HG02840 (cell line): ENCODE measurements at regions not wholly inside any gene's neighbourhood (a gene's known extent, or its start where the extent isn't known, plus 50 kb on each side); places are given as distances from the start of the nearest gene placed in this dataset.
"Not testable (repeated sequence)": the region's sequence is repeated elsewhere in the genome, so short reads cannot be mapped to it uniquely, and the experiment has no call there.

Experiments
- ATAC-seq: cut with Tn5 transposase; IDR thresholded peaks from one replicate; pipeline ENCODE4 v1.9.1; 2021; ENCODE audit warnings: mild to moderate bottlenecking, moderate library complexity, moderate number of reproducible peaks; ENCODE audit not compliant: unreplicated experiment, low FRiP score

GRCh38 chr5:100641833-100642232, 106.7 kb downstream of the FAM174A start:
- no peak for ATAC-seq

- ATAC-seq = no peak
Measured at GRCh38 chr5:100643473-100643872, 108.3 kb downstream of the FAM174A start.

GRCh38 chr5:100644185-100644584, 109.0 kb downstream of the FAM174A start:
- ATAC-seq = no peak

DNA sequence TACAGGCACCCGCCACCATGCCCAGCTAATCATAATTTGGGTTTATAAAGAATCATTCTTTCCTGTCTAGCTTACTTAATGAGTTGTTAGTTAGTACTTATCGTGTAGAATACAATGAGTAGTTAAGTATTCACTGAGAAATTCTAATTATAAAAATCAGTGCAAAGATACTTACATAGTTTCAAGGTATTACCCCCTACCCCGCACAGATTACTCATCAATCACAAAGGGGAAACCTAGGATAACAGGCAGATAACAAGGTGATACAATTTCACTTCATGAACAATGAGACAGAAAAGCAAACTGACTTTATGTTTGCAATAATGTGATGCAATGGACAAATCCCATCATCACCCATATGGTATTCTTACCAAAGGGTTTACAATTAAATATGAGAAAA, 109.6 kb downstream of the FAM174A start:
- no peak for ATAC-seq

GRCh38 chr5:100646011-100646410, 110.8 kb downstream of the FAM174A start:
- ATAC-seq = no peak

- no peak for ATAC-seq
Measured at GRCh38 chr5:100646691-100647090, 111.5 kb downstream of the FAM174A start.

DNA sequence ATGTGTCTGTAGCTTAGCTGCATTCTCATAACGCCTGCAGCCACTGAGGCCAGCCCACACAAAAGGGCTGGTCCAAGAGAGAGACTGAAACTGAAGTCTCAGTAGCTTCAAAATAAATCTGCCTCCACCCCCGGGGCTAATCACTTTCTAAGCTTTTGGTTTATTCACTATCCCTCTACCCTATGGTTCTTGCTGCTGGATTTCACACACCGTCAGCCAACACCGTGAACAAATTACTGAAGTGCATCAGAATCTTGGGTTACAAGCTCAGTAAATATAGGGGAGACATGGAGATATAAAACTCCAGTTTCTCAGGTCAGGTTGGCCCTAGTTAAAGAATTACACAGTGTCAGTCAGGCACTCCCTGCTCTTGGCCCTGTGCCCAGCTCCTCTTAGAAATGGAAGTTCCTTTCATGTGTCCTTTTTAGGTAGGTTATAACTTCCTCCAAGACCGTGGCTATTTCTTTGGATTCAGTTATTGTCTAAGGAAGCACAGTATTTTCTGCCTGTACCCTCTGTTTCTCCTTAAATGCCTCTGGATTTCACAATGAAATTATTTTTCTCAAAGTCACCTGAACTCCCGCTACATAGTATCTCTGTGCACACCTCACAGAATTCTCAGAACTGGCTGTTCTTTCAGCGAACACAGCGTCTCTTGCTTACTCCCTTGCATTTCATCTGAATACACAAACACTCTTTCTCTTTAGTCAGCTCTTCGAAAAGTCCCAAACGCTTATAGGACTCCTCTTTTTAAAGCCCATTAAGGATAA, 112.5 kb downstream of the FAM174A start:
- no peak for ATAC-seq

GRCh38 chr5:100654895-100655294, 119.7 kb downstream of the FAM174A start:
- no peak for ATAC-seq

- not testable (repeated sequence) for ATAC-seq
Measured at GRCh38 chr5:100656771-100657170, 121.6 kb downstream of the FAM174A start.

- no peak for ATAC-seq
Measured at GRCh38 chr5:100659080-100659795, 124.1 kb downstream of the FAM174A start.

DNA sequence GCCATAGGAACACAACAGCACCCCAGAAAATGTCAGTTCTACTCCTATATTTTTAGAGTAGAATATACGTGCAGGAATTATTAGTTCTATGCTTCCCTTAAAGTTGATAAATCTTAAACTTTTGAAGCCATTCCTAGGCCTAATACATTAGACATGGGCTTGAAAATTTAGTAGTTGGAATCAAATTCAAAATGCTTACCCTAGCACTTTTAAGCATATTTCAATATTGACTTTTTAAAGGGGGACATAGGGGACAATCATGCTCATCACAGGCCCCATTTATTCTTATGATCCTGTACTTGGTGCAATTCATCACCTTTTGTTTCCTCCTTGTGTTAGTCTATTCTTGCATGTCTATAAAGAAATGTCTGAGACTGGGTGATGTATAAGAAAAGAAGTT, 129.0 kb downstream of the FAM174A start:
- no peak for ATAC-seq

- no peak for ATAC-seq
Measured at GRCh38 chr5:100667161-100667630, 132.0 kb downstream of the FAM174A start.

GRCh38 chr5:100668511-100668910, 133.3 kb downstream of the FAM174A start:
- no peak for ATAC-seq

GRCh38 chr5:100676817-100677631, 141.8 kb downstream of the FAM174A start:
- ATAC-seq = no peak

DNA sequence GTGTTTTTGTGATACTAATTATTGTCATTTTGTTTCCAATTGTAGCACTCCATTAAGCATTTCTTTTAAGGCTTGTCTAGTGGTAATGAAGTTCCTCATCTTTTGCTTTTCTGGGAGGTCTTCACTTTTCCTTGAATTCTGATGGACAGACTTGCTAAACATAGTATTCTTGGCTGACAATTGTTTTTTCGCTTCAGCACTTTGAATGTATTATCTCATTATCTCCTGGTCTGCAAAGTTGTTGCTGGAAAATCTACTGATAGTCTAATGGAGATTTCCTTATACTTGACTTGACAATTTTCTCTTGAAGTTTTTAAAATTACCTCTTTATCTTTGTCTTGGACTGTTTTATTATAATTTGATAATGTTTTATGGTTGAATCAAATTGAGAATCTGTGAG, 147.5 kb downstream of the FAM174A start:
- ATAC-seq = no peak

DNA sequence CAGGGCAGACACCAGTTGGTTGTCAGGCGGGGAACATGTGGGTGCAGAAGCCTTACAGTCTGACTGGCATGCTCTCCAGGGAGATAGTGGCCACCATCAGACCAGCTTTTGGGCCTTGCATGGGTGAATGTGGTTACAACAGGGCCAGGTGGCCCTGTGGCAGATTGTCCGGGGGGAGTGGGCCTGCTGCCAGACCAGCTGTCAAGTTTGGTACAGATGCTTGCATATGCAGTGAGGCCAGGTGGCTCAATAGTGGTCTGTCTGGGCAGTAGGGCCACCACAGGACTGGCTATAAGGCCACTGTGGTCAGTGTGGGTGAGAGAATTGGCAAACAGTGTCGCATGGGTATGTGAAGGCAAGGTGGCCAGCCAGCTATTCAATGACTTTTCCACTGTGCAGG, 148.7 kb downstream of the FAM174A start:
- ATAC-seq = no peak

DNA sequence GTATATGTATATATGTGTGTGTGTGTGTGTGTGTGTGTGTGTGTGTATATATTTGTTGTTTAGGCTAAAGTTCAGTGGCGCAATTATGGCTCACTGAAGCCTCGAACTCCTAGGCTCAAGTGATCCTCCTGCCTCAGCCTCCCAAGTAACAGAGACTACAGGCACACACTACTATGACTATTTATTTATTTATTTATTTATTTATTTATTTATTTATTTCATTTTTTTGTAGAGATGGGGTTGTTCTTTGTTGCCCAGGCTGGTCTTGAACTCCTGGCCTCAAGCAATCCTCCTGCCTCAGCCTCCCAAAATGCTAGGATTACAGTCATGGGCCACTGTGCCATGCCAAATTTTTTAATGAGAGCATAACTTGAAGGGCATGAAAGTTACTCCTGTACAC, 149.9 kb downstream of the FAM174A start:
- ATAC-seq = not testable (repeated sequence)

GRCh38 chr5:100688834-100689233, 153.7 kb downstream of the FAM174A start:
- ATAC-seq = not testable (repeated sequence)

- ATAC-seq = no peak
Measured at GRCh38 chr5:100690036-100690560, 154.9 kb downstream of the FAM174A start.

- no peak for ATAC-seq
Measured at GRCh38 chr5:100691085-100691484, 155.9 kb downstream of the FAM174A start.

DNA sequence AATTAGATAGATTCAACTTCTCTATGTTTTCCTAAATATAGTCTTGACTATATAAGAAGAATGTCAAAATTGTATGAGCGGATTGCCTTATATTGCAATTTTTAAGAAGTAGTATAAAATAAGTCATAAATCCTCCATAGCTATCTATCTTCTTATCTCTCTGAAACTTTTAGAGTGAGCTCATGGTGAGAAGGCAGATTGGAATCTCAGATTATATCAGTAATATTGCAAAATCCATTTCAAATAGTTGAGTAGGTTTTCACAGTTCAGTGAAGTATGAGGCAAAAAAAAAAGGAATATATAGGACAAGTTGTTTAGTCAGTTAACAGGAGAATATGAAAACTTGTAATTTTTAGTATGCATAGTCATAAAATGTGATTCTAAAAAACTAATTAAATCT, 156.4 kb downstream of the FAM174A start:
- no peak for ATAC-seq
